GM10248 (cell line): ENCODE measurements at regions not wholly inside any gene's neighbourhood (a gene's known extent, or its start where the extent isn't known, plus 50 kb on each side); places are given as distances from the start of the nearest gene placed in this dataset.

Experiments used
- CTCF ChIA-PET: fragments of 300-600 bp; sonication (Branson Sonifier 250); formaldehyde crosslinking; extraction: SDS; loops from one replicate; lab custom pipeline; 2021; ENCODE audit warnings: antibody characterized with exemption; lab: Yijun Ruan, JAX
- POLR2A ChIA-PET: fragments of 350-650 bp; sonication (Branson Sonifier 250); formaldehyde crosslinking; extraction: SDS; loops from one replicate; lab custom pipeline; 2020; ENCODE audit warnings: antibody characterized with exemption; lab: Yijun Ruan, JAX
- DNase-seq: peaks from one replicate; pipeline ENCODE4 v3.0.0; 2012; ENCODE audit errors: extremely low spot score
- TF ChIP-seq, protein P1 (sequence below): IDR thresholded peaks from 2 replicates; pipeline ENCODE4 v1.5.1; 2012; ENCODE audit warnings: mild to moderate bottlenecking, low read depth; ENCODE audit errors: extremely low read depth, missing control alignments, control extremely low read depth

DNA sequence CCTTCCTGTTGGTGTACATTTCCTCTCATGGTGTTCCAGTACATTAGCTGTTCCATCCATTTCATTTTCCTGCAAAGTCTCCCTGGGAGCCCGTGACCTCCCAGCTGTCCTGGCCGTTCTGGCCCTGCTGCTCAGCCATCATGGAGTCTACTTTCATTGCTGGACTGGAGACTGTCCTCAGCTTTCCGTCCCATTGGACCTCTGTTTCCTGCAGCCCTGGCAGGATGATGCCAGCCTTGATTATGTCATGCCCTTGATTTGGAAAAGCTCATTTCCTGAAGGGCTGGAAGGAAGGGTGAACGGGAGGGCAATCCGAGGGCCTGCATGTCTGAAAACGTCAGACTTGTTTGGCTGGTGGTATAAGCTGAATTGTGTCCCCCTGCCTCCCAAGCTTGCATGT, 205.5 kb upstream of the HS6ST1 start:
- no peak for DNase-seq
- ChIA-PET CTCF (no interaction called here), POLR2A (no interaction called here)
- TF ChIP-seq, protein P1, sequence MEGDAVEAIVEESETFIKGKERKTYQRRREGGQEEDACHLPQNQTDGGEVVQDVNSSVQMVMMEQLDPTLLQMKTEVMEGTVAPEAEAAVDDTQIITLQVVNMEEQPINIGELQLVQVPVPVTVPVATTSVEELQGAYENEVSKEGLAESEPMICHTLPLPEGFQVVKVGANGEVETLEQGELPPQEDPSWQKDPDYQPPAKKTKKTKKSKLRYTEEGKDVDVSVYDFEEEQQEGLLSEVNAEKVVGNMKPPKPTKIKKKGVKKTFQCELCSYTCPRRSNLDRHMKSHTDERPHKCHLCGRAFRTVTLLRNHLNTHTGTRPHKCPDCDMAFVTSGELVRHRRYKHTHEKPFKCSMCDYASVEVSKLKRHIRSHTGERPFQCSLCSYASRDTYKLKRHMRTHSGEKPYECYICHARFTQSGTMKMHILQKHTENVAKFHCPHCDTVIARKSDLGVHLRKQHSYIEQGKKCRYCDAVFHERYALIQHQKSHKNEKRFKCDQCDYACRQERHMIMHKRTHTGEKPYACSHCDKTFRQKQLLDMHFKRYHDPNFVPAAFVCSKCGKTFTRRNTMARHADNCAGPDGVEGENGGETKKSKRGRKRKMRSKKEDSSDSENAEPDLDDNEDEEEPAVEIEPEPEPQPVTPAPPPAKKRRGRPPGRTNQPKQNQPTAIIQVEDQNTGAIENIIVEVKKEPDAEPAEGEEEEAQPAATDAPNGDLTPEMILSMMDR, result no peak

DNA sequence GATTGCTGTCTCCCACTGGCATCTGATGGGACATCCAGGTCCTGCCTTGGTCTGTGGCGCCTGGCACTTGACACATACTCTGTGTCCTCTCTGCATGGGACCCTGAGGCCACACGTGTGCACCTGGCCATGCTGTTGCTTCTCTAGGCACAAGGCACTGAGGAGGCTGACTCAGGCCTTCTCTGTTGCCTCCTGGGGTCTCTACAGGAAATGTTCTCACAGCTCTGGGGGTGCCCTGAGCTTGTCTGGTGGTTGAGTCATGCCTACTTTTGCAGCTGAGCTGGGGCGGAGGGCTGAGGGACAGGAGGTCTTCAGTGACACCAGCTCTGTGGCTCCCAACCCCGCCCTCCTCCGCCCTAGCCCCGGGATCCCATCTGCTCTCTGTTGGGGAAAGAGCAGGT, 207.0 kb upstream of the HS6ST1 start:
- ChIA-PET CTCF (no interaction called here), POLR2A (no interaction called here)
- TF ChIP-seq, protein P1, result no peak
- DNase-seq, result no peak

DNA sequence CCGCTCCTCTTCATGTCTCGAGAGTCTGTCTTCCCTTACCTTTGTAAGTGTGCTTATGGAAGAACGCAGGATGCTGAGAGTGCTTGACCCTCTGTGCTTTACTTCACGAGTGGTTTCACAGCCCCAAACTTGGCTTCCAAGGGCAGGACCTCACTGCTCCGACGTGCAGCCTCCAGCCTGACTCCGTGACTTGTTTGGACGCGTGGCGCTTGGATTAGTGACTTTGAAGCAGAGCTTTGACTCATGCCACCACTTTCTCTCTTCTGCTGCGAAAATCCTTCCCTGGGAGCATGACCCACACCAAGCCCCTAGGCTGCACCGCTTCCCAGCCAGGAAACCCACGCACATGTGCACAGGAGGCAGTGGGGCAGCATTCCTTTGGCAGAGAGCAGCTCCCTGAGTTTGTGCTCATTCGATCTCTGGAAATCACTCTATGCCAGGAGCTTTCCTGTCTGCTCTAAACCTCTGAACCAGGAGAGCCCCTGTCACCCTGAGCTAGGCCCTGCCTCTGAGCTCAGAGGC, 207.8 kb upstream of the HS6ST1 start:
- ChIA-PET POLR2A (no interaction called here), CTCF (no interaction called here)
- TF ChIP-seq, protein P1, result no peak
- DNase-seq, result no peak

DNA sequence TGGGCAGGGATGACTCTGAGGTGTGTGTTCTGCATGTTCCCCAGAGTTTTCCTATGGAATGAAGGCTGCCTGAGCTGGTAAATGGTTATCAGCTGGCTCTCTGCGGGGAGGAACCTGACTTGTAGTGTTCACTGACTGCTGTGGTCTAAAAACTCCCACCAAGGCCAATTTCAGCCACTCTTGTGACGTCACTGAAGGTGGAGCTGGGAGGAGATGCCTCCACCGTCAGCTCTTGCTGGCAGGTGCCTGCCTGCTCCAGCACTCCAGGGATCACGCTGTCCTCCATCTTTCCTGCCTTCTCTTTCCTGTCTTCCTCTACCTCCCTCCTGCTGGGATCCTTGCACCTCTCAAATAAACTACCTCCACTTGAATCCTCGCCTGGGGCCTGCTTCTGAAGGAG, 209.5 kb upstream of the HS6ST1 start:
- TF ChIP-seq, protein P1, result no peak
- ChIA-PET POLR2A (no interaction called here), CTCF (no interaction called here)
- no peak for DNase-seq

DNA sequence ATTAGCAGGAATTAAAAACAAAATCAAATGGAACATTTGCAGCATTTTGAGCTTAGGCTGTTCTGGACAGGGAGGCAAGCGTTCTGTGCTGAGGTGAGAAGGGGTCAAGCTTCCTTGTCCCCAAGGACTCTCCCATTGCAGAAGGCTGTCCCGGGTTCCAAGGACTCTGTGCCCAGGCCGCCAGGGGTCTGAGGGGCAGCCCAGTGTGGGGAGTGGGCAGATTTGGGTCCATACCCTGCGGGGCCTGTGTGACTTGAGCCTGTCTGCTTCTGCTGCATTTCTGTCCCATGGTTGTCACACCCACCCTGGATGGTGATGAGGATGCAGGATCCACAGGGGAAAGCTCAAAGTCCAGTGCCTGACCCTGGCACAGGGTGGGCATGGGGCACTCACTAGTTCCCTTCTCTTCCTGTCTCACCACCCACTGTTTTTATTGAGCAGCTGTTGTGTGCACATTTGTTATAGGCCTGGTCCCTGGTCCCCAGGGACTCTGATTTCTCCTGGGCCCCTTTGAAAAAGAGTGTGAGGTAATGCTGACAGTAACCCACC, 211.4 kb upstream of the HS6ST1 start:
- DNase-seq, result no peak
- CTCF ChIA-PET, result no interaction called here
- TF ChIP-seq, protein P1, result no peak

DNA sequence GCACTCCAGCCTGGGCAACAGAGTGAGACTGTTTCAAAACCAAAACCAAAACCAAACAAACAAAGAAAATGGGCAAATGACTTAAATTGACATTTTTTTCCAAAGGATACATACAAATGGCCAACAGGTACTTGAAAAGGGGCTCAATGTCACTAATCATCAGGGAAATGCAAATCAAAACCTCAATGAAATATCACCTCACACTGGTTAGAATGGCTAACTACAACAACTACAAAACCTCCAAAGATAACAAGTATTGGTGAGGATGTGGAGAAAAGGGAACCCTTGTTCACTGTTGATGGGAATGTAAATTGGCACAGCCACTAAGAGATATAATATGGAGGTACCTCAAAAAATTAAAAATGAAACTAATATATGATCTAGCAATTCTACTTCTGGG, 213.2 kb upstream of the HS6ST1 start:
- TF ChIP-seq, protein P1, result no peak
- no peak for DNase-seq
- POLR2A ChIA-PET, result no interaction called here
- CTCF ChIA-PET, result no interaction called here

More for the DNA sequence above, 211.4 kb upstream of the HS6ST1 start:
- POLR2A ChIA-PET, result no interaction called here

DNA sequence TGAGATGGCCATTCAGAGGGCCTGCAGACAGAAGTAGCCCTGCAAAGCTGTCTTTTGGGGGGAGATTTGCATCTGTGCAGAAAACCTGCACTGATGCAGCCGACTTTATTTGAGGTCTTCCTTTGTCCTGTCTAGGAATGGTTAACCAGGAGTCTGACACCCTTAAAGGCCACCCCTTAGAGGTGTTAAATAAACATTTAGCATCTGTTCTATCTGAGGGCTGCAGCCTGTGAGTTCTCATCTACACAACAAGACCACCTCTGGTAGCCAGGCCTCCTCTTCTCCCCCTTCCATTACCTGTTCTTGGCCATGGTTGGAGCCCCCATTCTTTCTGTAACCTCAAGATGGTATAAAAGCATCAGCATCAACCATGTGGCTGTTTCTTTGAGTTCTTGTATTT, 214.4 kb upstream of the HS6ST1 start:
- CTCF ChIA-PET, result no interaction called here
- POLR2A ChIA-PET, result no interaction called here
- DNase-seq, result no peak
- TF ChIP-seq, protein P1, result no peak
